GM20431 (cell line): ENCODE measurements at regions not wholly inside any gene's neighbourhood (a gene's known extent, or its start where the extent isn't known, plus 50 kb on each side); places are given as distances from the start of the nearest gene placed in this dataset.

ENCODE experiments used
- in situ Hi-C: fragments of 300-500 bp; cut with MseI, MboI; formaldehyde crosslinking; loops from one replicate; pipeline ENCODE4 v1.15.0; 2020; ENCODE audit warnings: low sequenced_read_pairs; ENCODE audit not compliant: unreplicated experiment

DNA sequence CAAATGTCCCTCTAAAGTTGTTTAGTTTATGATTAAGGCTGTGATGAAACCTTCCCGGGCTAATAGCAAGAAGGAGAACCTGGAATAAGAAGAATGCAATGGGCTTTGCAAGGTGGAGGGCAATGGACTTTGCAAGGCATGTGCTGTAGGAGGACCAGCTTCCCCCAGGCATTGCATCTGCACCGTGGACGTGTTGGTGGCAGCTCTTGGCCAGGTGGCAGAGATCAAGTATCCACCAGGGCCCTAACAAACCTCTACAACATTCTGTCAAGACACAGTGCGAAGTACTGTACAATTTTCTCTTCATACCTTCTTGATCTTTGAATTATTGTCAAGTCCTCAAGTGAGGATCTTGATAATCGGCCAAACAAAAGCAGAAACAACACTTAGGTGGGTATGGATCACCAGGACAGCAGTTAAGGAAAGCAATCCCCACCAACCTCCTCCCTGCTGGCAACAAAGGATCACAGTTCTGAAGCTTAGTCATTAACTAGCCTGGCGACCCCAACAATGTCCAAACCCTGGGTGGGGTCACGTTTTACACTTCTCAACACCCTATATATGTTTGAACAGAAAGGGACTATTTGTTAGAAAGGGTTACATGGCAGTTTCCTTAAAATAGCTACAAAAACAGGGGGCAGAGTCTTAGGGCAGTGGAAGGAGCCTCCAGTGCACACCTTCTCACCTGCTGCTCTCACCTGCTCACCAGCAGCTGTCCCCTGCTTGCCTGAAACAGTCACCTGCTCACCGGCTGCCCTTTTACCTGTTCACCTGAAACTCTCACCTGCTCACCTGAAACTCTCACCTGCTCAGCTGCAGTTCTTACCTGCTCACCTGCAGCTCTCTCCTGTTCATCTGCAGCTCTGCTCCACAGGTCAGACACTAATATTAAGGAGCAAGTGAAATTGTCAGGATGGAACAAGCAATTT, 137.9 kb upstream of the LIPC start:
- in situ Hi-C loops = no loop called here

DNA sequence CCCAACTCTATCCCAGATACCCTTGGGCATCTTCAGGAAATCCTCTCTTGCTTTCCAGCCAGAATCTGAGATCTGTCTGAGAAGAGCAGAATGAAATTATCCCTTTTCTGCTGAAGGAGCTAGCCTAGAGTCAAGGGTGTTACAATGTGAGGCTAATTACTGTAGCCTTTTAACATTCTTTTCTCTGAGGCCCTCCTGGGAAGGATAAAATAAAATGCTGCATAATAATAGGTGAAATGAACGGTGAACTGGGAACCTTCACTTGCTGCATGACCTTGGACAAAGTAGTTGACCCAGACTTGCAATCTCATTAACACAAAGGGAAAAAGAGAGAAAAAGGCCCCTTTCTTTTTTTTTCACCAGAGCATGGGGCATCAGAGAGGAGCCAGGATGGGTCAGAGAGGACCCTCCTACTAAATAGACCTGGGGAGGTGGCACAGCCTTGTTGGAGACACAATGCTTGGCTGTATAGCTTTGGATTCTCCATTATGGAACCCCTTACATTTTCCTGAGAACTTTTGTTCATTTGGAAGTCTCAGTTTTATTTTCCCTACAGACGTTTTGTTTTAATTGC, 137.0 kb upstream of the LIPC start:
- in situ Hi-C loops = no loop called here

DNA sequence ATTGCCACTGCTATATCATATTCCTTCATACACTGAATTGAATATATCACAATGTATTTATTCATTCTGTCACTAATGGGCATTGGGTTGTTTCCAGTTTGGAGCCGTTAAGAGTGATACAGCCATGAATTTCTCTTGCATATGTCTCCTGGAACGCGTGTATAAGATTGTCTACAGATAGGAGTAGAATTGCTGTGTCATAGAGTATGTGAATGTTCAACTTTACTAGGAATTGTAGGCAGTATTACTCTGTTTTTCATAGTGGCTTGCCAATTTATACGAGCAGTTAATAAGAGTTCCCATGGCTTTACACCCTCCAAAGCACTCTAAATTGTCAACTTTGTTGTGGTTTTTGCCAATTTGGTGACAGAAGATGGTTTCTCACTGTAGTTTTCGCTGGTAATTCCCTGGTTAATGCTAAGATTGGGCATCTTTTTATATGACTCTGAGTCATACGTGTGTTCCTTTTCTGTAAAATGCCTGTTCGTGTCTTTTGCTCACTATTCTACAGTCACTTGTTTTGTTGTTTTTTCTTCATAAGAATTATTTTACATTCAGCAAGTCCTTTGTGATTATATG, 136.1 kb upstream of the LIPC start:
- in situ Hi-C loops = no loop called here

DNA sequence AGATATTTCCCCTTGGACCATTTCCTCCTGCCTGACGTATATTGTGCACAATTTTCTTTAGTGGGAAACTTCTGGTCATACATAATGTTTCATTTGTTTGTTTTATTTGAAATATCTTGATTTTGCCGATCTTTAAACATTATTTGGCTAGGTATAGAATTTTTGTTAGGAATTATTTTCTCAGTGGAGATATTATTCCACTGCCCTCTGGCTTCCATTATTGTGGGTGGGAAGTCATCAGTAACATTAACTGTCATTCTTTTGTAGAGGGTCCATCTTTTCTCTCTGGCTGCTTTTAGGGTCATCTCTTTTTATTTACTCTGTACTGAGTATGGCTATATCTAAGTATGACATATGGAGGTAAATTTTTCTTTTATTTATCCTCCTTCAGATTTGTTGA, 135.5 kb upstream of the LIPC start:
- in situ Hi-C loops = no loop called here

DNA sequence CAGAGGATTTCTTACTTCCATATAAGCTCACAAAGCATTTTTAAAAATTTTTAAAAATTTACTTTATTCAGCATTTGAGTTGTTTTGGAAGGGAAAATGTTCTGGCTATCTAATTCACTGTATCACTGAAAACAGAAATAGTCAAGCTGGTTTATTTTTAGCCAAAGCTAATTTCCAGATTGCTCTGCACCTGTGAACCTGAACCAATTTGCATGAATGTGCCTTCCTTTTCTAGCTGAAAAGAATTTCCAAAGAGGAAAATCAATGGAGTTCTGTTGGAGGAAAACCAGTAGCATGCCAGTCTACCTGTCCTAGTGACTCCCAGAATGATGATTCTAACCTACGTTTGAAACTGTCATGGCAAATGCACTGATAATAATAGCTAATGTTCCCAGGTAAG, 134.2 kb upstream of the LIPC start:
- in situ Hi-C loops = no loop called here

DNA sequence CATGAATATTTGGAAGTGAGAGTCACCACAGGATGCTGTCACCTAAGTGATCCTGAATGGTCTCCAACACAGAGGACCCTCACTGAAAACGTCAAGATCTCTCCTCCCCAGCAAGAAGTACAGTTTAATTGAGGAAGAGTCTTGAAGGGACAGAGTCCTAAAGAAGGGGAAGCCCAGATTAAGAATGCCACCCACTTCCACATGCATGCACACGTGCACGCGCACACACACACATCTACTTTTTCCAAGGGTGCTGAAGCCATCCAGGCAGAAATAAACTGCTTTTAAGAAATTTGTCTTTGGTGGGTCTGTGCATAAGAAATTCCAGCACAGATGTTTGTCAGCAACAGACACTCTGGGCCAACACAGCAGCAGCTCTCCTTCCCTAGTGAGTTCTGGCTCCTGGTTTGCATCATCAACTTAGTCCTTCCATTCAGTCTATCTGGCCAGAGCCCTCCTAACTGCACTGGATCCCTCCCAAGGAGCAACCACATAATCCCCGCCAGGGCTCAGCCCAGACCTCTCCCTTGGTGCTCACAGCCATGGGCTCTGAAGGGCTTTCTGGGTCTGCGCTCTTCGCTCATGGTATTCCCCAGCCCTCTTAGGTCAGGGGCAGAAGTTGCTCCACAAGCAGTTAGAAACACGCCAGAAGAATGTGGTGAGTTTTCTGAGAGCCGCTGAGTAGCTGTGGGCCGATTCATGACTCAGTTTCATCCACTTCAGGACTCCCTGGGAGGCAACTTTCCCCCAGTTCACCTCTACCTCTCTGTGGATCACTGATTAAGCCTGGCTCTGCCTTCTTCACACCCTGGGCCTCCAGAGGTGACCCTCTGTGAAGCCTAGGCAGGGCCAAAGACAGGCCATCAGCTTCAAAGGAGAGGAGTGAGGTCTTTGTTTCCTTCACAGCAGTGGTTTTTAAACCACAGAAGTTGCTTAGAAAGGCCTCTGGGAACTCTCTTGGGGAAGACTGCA, 132.6 kb upstream of the LIPC start:
- in situ Hi-C loops = no loop called here

DNA sequence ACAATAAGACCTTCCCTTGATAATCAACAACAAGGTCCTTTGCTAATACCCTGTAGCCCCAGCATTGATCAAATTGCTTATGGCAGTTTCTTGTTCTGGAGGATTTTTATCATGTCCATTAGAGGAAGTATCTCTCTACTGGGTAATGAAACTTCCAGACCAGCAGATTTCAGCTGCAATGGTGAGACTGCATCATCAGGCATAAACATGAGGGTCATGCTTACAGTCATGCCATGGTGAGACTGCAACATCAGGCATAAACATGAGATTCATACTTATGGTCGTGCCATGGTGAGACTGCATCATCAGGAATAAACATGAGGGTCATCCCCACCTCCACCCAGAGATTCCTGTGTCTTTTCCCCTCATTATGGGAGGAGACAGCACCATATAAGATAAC, 129.0 kb upstream of the LIPC start:
- in situ Hi-C loops = no loop called here

DNA sequence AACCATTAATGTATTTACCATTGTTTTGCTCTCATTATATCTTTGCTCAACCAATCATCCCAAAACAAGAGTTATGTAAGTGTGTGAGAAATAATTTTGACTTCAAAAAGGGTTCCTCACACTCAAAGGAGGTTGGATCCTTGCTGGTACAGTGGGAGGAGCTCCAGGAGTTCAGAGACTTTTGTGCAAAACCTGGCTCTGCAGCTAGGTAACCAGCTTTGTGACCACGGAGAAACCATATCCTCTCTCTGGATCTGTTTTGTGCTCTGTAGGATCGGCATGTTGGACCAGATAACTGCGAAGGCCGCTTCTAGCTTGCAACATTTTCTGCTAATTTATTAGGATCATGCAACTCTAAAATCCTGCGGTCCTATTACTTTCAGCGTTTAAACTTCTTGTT, 128.6 kb upstream of the LIPC start:
- in situ Hi-C loops = no loop called here

DNA sequence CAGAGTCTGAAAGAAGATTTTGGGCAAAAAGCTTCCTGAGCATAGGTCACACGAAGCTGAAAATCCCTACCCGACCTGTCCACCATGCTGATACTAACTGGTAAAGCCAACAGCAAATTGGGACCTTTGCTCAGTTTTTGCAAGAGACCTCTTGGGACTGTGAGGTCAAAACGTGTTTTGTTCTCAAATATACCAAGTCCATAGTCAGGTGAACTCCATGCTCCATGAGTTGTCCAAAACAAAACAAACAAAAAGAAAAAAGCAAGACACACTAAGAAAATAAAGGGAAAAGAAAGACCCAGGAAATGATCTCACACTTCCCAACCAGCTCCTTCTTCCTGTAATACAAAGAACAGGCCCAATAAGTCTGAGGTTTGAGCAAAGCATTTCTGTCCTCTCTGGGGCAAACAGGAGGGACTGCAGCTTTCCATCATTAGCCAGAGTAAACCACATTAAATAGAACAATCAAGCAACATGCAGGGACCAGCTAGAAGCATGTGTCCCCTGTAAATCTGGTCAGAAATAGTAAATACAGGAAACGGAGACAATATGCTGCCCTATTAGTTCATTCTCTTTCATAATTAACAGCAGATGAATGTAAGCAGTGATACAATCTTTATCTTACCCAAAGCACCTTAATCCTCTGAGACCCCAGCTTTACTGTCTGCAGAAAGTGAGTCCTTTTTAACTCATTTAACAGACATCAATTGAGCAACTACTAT, 125.0 kb upstream of the LIPC start:
- in situ Hi-C loops = no loop called here

DNA sequence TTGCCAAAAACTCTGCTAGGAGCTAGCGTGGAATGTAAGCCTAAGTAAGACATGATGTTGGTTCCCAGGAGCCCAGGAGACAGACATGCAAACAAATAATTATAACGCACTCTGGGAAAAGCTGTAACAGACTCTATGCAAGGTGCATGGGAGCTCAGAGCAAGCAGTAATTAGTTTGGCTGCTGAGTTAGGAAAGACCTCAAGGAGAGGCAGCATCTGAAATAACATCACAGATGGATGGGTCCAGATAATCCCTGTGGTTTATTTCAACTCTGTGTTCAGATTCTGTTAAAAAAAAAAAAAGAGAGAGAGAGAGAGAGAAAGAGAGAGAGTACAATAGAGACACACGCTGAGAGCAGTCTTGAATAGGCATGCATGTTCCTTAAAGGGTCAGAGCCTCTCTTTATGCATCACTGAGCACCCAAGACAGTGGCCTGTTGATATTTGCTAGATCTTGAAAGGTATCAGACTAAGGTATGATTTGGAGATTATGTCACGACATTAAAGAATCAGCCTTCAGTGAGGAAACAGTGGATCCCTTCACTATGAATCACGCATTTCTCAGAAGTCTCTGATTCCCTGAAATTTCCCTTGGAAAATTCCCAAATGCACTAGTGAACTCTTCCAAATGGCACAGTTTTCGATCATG, 124.4 kb upstream of the LIPC start:
- in situ Hi-C loops = no loop called here

DNA sequence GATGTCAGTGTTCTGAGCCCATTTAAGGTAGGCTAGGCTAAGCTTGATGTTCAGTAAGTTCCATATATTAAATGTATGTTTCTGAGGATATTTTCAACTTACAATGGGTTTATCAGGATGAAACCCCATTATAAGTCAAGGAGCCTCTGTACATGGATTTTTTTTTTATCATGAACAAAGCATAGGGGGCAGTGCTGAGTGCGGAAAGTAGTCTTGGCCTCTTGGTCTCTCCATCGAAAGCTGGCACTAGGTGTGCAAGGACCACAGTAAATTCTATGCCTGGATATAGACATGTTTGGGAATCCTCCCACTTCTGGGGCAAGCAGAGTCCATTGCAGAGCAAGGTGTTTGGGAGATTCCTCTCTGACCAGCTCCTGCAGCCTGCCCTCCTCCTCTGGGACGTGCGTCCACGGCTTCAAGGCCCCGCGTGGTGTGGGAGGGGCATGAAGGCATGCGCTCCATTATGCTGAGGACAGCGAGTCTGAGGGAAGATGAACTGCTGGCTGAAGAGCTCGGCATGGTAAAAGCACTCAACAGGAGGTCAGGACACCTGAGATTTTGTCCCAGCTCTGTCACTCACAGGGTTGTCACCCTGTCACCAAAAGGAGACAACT, 122.9 kb upstream of the LIPC start:
- in situ Hi-C loops = no loop called here

DNA sequence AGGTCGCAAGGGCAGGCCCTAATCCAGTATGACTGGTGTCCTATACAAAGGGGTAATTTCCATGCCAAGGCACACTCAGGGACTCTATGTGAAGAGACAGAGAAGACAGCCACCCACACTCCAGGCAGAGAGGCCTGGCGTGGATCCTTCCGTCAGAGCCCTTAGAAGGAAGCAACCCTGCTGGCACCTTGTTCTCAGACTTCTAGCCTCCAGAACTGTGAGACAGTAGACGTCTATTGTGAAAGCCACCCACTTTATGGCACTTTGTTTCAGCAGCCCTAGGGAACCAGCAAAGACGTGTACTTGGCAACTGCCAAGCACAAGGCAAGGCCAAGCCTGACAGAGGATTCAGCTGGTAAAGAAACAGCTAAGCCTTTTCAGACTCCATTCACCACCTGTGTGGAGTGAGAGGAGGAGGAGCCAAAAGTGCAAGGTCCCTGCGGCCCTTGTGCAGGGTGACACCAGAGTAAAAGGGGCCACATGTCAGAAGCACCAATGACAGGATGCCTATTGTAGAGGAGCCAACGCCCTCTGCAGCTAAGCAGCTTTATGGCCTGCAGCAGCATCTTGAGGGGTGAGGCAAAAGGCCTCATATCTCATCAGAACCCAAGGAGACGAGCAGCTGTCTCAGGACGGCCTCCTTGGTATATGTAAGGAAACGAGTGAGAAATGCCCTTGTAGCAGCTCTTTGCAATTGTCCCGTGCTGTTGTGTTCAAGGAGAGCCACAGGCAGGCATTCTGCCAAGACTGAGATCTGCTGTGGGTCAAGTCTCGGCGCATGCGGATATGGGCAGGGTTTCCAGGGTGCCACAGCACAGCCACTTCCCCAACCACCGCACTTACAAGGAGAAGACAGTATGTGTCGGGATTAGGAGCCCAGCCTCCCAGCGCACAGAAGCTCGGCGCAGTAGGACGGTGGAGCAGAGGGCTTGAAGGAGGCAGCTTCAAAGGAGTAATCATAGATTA, 121.5 kb upstream of the LIPC start:
- in situ Hi-C loops = no loop called here

DNA sequence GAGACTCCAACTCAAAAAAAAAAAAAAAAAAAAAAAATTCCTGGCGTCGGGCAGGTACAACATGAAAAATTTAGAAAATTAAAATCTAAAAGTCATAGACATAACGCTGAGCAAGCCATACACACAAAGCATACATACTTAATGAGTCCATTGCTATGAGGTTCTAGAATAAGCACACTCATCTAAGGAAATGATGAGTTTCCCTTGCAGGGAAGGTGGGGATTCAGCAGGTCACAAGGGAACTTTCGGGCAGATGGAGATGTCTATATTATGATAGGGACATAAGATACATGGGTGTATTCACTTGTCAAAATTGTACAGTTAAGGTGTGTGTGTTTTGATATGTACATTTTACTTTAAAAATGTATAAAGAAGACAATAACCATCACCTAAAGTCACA, 120.2 kb upstream of the LIPC start:
- in situ Hi-C loops = no loop called here

DNA sequence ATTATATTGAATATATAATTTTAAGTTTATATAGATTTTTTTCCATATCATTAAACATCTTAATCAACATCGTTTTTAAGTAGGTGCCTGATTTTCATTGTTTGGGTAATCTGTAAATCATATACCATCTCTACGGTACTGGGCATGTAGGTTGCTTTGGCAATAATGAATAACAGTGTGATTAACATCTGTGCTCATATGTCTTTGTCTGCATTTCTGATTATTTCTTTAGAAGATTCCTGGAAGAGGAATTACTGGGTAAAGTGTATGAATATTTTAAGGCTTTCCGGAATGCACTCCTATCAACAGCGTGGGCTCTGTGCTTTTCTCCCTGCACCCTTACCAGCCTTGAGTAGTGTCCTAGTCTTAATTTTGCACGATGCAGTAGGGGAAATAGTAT, 119.8 kb upstream of the LIPC start:
- in situ Hi-C loops = no loop called here

DNA sequence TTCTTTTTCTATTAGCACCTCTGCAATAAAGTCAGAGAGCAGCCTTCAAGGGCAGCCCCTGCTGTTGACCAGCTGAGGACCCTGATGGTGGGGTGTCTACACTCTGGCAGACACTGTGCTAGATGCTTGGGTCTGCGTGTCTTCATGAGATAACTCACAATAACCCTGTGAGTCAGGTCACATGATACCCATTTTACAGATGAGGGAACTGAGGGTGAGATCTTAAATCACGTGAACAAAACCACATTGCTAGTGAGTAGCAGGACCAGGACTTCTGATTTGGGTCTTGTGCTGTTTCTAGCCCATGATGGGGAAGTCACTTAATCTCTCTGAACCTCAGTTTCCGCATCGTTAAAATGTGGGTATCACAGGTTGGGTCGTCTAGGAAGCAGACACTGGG, 118.5 kb upstream of the LIPC start:
- in situ Hi-C loops = no loop called here

DNA sequence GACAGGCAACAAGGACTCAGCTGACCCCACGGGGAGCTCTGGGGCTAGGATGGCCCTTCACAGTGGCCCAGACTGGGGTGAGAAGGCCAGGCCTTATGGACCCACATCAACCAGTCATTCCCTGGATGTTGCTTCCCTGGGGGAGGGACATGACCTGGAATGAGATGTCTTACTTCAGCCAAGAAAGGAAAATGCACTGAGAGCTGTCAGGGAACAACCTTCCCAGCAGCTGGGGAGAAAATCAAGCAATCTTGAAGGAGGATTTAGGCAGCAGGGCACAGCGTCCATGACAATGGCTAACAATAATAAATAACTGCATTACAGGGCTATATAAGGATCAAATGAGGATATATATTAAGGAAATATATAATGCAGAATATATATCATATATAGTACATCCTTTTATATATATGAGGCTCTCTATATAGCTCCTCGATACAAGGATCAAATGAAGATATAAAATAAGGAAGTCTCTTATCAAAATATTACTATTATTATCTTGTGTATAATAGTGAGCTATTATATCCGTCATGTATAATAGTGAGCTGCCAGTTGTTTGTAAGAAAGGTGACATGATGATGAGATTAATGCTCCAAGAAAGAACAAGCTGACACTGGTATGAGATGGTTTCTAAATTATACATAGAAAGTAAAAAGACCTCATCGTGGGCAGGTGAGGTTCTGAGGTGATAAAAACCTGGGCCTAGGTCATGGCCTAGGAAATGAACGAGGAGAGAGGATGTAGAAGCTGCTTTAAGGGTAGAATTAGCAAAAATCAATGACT, 117.8 kb upstream of the LIPC start:
- in situ Hi-C loops = no loop called here

DNA sequence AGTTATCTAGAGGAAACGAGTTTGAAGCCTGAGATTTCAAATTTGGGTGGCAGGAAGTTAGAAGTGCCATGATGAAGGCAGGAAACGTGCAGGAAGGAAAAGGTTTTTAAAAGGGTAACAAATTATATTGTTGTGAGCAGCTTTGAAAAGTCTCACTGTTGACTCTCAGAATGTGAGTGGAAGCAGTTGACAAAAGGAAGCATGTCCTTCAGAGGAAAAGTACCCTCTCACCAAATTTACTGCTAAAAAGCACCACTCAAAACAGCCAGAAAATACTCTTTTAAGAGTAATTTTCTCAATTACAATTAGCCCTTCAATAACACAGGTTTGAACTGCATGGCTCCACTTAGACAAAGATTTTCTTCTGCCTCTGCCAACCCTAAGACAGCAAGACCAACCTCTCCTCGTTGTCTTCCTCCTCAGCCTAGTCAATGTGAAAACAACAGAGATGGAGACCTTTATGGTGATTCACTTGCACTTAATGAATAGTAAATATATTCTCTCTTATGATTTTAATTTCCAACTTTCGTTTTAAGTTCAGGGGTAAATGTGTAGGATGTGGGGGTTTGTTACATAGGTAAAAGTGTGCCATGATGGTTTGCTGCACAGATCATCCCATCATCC, 117.1 kb upstream of the LIPC start:
- in situ Hi-C loops = no loop called here
